WERI-Rb-1 (cell line): ENCODE measurements at regions not wholly inside any gene's neighbourhood (a gene's known extent, or its start where the extent isn't known, plus 50 kb on each side); places are given as distances from the start of the nearest gene placed in this dataset.

Experiments used
- DNase-seq: peaks from one replicate; pipeline ENCODE4 v3.0.0-alpha.2; 2020
- H3K27ac ChIP-seq: fragments of 250-450 bp; sonication (Bioruptor Pico); 2 replicates; pipeline ENCODE4 v1.5.1; 2020; ENCODE audit warnings: mild to moderate bottlenecking, moderate library complexity
- H3K27me3 ChIP-seq: fragments of 250-450 bp; sonication (Bioruptor Pico); 2 replicates; pipeline ENCODE4 v1.5.1; 2021; ENCODE audit warnings: mild to moderate bottlenecking, low read depth, moderate library complexity; ENCODE audit not compliant: insufficient read depth, severe bottlenecking
- H3K36me3 ChIP-seq: fragments of 250-450 bp; sonication (Bioruptor Pico); 2 replicates; pipeline ENCODE4 v1.5.1; 2020; ENCODE audit warnings: mild to moderate bottlenecking, moderate library complexity
- H3K4me3 ChIP-seq: 2 replicates; pipeline ENCODE4 v1.5.1; 2011; ENCODE audit warnings: low read depth, mild to moderate bottlenecking, control low read depth, low read length
- H3K9me3 ChIP-seq: fragments of 250-450 bp; sonication (Bioruptor Pico); 2 replicates; pipeline ENCODE4 v1.5.1; 2021; ENCODE audit warnings: mild to moderate bottlenecking, moderate library complexity; ENCODE audit not compliant: severe bottlenecking
- CTCF ChIP-seq: IDR thresholded peaks from 2 replicates; pipeline ENCODE4 v1.5.1; 2011; ENCODE audit warnings: low read depth, mild to moderate bottlenecking, control low read depth, inconsistent platforms, low read length

DNA sequence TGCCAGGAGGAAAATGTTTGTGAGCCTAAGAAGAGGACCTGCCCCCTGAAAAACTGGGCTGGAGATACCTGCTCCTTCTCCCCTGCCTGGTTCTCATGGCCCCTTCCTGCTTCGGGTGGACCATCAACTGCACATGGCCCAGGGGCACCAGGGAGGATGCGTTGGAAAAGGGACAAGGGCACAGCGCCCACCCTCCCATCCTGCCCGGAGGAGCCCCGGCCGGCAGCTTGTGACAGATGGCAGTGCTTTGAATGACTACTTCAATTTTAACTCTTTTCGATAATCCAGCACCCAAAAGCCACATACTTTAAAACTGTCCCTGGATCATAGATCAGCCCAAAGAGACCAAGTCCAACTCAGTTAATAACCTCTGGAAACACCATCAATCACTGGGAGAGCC is 135.8 kb upstream of the NECTIN1 start:
- no peak for TF ChIP-seq CTCF
- H3K36me3 ChIP-seq, result no peaks in the 10 kb centered on the region
- no peaks in the 10 kb centered on the region for H3K27me3 ChIP-seq
- peak overlapping the region; percentile 80 for H3K27ac ChIP-seq
- no peak overlapping the region for H3K4me3 ChIP-seq
- DNase-seq, result no peak
- no peaks in the 10 kb centered on the region for H3K9me3 ChIP-seq

- peak overlapping the region; percentile 80 for H3K27ac ChIP-seq
- H3K9me3 ChIP-seq, result no peaks in the 10 kb centered on the region
- DNase-seq, result peak; percentile 95
These were observed 135.0 kb upstream of the NECTIN1 start for GRCh38 chr11:119863851-119864601.

GRCh38 chr11:119863236-119863635 is 134.2 kb upstream of the NECTIN1 start:
- no peaks in the 10 kb centered on the region for H3K27me3 ChIP-seq

More at GRCh38 chr11:119863851-119864601, 135.0 kb upstream of the NECTIN1 start:
- TF ChIP-seq CTCF, result peak; percentile 36; the same call in 1 of the 2 replicates
- Histone ChIP-seq H3K36me3 (no peaks in the 10 kb centered on the region), H3K4me3 (peak overlapping the region; percentile 13), H3K27me3 (no peaks in the 10 kb centered on the region)

DNA sequence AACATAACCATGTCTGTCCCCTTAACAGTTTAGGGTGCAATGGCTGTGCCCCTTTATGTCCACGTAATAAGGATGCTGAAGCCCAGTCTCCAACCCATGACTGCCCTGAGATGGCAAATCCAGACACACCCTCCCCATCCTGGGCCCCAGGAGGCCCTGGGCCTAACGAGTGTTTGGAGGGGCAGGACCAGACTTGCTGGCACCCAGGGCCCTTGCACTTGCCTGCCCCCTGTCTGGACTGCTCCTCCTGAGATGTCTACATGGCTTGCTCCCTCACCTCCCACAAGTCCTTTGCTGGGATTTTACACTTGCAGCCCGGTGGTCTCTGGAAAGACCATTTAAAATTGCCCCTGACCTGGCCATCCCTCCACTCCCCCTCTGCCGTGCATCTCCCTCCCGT is 132.2 kb upstream of the NECTIN1 start:
- no peaks in the 10 kb centered on the region for H3K27me3 ChIP-seq
- TF ChIP-seq CTCF, result peak; percentile 40; the same call in 1 of the 2 replicates
- no peak overlapping the region for H3K4me3 ChIP-seq
- DNase-seq, result peak; percentile 34
- no peak overlapping the region for H3K27ac ChIP-seq
- no peaks in the 10 kb centered on the region for H3K36me3 ChIP-seq
- no peaks in the 10 kb centered on the region for H3K9me3 ChIP-seq

More at GRCh38 chr11:119863236-119863635, 134.2 kb upstream of the NECTIN1 start:
- no peak for TF ChIP-seq CTCF
- H3K27ac ChIP-seq, result peak overlapping the region; percentile 80
- no peaks in the 10 kb centered on the region for H3K36me3 ChIP-seq
- no peak overlapping the region for H3K4me3 ChIP-seq
- H3K9me3 ChIP-seq, result no peaks in the 10 kb centered on the region
- DNase-seq, result no peak

GRCh38 chr11:119860561-119861094 is 131.6 kb upstream of the NECTIN1 start:
- Histone ChIP-seq H3K9me3 (no peaks in the 10 kb centered on the region), H3K36me3 (no peaks in the 10 kb centered on the region), H3K27me3 (no peaks in the 10 kb centered on the region), H3K27ac (no peak overlapping the region), H3K4me3 (no peak overlapping the region)
- no peak for DNase-seq
- TF ChIP-seq CTCF, result no peak
